Inflammatory macrophage treated with lipopolysaccharide for 1 hour (primary cell): ENCODE measurements at regions not wholly inside any gene's neighbourhood (a gene's known extent, or its start where the extent isn't known, plus 50 kb on each side); places are given as distances from the start of the nearest gene placed in this dataset.
"Not testable (repeated sequence)": the region's sequence is repeated elsewhere in the genome, so short reads cannot be mapped to it uniquely, and the experiment has no call there.

ENCODE experiments used
- DNase-seq, 2 donors: peaks; one replicate each; pipeline ENCODE4 v3.0.0-alpha.2; 2020 to 2022

GRCh38 chr2:16454621-16455020, 211.0 kb downstream of the CYRIA start:
- no peak for DNase-seq

- no peak for DNase-seq
These were observed 213.5 kb downstream of the CYRIA start for GRCh38 chr2:16452123-16452522.

- DNase-seq: no peak
These were observed 218.9 kb downstream of the CYRIA start for GRCh38 chr2:16446706-16447105.

GRCh38 chr2:16442971-16443370, 222.7 kb downstream of the CYRIA start:
- no peak for DNase-seq

GRCh38 chr2:16441431-16441830, 224.2 kb downstream of the CYRIA start:
- no peak for DNase-seq

- DNase-seq: no peak
These were observed 224.7 kb downstream of the CYRIA start for GRCh38 chr2:16440898-16441297.

- DNase-seq: no peak
These were observed 226.9 kb downstream of the CYRIA start for GRCh38 chr2:16438613-16439321.

GRCh38 chr2:16437189-16437588, 228.4 kb downstream of the CYRIA start:
- DNase-seq: no peak

- no peak for DNase-seq
These were observed 231.2 kb downstream of the CYRIA start for GRCh38 chr2:16434393-16434792.

GRCh38 chr2:16430846-16431245, 234.8 kb downstream of the CYRIA start:
- DNase-seq: no peak

- DNase-seq: no peak
These were observed 236.0 kb downstream of the CYRIA start for GRCh38 chr2:16429431-16430145.

- no peak for DNase-seq
These were observed 236.6 kb downstream of the CYRIA start for GRCh38 chr2:16429002-16429401.

- no peak for DNase-seq
These were observed 239.9 kb downstream of the CYRIA start for GRCh38 chr2:16425462-16426336.

GRCh38 chr2:16420421-16420820, 245.2 kb downstream of the CYRIA start:
- no peak for DNase-seq

- DNase-seq: no peak
These were observed 247.9 kb downstream of the CYRIA start for GRCh38 chr2:16417726-16418125.

GRCh38 chr2:16416651-16417050, 249.0 kb downstream of the CYRIA start:
- DNase-seq: no peak

GRCh38 chr2:16415861-16416260, 249.8 kb downstream of the CYRIA start:
- not testable (repeated sequence) for DNase-seq

GRCh38 chr2:16413947-16414346, 251.7 kb downstream of the CYRIA start:
- DNase-seq: no peak

- DNase-seq: no peak
These were observed 252.3 kb downstream of the CYRIA start for GRCh38 chr2:16413285-16413684.

- DNase-seq: no peak
These were observed 253.2 kb downstream of the CYRIA start for GRCh38 chr2:16412321-16413030.

- no peak for DNase-seq
These were observed 253.8 kb downstream of the CYRIA start for GRCh38 chr2:16411788-16412187.

- DNase-seq: no peak
These were observed 255.8 kb downstream of the CYRIA start for GRCh38 chr2:16409849-16410248.

GRCh38 chr2:16409006-16409390, 256.6 kb downstream of the CYRIA start:
- DNase-seq: no peak
